Ovary (tissue), 7 donors: ENCODE measurements at regions not wholly inside any gene's neighbourhood (a gene's known extent, or its start where the extent isn't known, plus 50 kb on each side); places are given as distances from the start of the nearest gene placed in this dataset.

ENCODE experiments used
- DNase-seq, 5 donors: peaks; one replicate each; pipeline ENCODE4 v3.0.0-alpha.2; 2019 to 2020
- H3K27ac ChIP-seq, 2 donors: fragments of 200-600 bp; one replicate each; pipeline versions ENCODE4 v1.5.1 to v1.8.0; 2019 to 2022
- H3K27me3 ChIP-seq: fragments of 200-600 bp; one replicate; pipeline ENCODE4 v1.8.0; 2022
- H3K36me3 ChIP-seq: fragments of 200-600 bp; sonication (generic); one replicate; pipeline ENCODE4 v1.5.1; 2019
- H3K4me1 ChIP-seq: one replicate; pipeline ENCODE4 v1.8.1; 2013; ENCODE audit warnings: mild to moderate bottlenecking, moderate library complexity; ENCODE audit not compliant: insufficient read depth
- H3K4me3 ChIP-seq: fragments of 200-600 bp; sonication (generic); one replicate; pipeline ENCODE4 v1.5.1; 2017
- H3K9me3 ChIP-seq, 2 donors: fragments of 200-600 bp in 1 of 2; sonication (generic) in 1 of 2; one replicate each; pipeline versions ENCODE4 v1.5.1 to v1.8.1; 2013 to 2019; ENCODE audit warnings: mild to moderate bottlenecking in 1 of 2, moderate library complexity in 1 of 2
- CTCF ChIP-seq, 3 donors: fragments of 450-650 bp in 2 of 3; fragments of 200-600 bp in 1 of 3; IDR thresholded peaks; one replicate each; pipeline versions ENCODE4 v1.5.1 to v1.8.0; 2016 to 2022; ENCODE audit warnings: antibody characterized with exemption in 3 of 3, mild to moderate bottlenecking in 1 of 3
- EP300 ChIP-seq: sonication (generic); formaldehyde crosslinking; IDR thresholded peaks from one replicate; pipeline ENCODE4 v1.6.1; 2017; ENCODE audit warnings: antibody characterized with exemption
- POLR2A ChIP-seq: fragments of 450-650 bp; IDR thresholded peaks from one replicate; pipeline ENCODE4 v1.6.1; 2017; ENCODE audit warnings: antibody characterized with exemption, mild to moderate bottlenecking, moderate library complexity
- WGBS, 3 donors: extraction: QIAGEN DNeasy Blood & Tissue Kit in 1 of 3; methylation state at CpG; one replicate each; pipeline versions ENCODE4 v1.1.5 to v1.1.7; 2013 to 2017; 5-methylcytosine and 5-hydroxymethylcytosine counted together
- intact Hi-C, 4 donors: fragments of 100-400 bp; cut with DNase I; formaldehyde crosslinking; loops; one replicate each; pipeline versions ENCODE4 v1.11.0 to v1.15.1; 2022 to 2023
- donor health status: DM: no; HTN: no; CAD: no; lungs with moderate emphysema.
- donor health status: DM: no; HTN: no; CAD: no.
- donor health status: Bipolar disorder and iron deficiency.
- donor health status: DM: no; HTN: no; CAD: no.
- donor health status: DM: yes; HTN: yes; CAD: no.

DNA sequence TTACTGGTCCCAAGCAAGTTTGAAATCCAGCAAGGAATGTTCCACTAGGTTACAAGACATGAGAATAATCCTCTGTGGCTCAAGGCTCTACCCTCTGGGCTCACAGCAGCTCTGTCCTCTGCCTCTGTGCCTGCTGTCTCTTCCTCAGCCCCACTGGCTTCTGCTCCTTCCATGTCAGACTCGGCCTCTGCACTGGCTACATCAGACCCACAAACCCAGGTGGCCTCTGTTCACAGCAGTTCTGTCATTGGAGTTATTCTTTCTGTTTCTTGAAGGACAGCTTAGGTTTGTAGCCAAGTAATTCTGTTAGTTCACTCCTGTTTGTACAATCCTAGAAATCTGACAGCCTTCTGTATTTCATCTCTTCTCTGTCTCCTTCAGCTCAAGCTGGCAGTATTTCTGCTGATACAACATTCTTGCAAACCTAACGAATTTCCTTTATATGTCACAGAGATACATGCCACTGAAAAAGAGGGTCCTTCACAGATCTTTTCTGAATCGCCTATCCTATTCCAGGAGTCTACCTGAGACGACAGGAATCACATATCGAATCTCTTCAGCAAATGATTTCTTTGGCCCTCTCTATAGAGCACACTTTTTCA lies 227.8 kb upstream of the PLSCR5 start:
- DNase-seq, result no peak
- Histone ChIP-seq H3K4me3 (no peak overlapping the region), H3K4me1 (no peaks in the 10 kb centered on the region), H3K9me3 (no peaks in the 10 kb centered on the region), H3K27me3 (no peaks in the 10 kb centered on the region), H3K36me3 (no peaks in the 10 kb centered on the region), H3K27ac (no peak overlapping the region)
- TF ChIP-seq EP300 (no peak), CTCF (IDR thresholded peaks at IDR 0.05) (no peak), POLR2A (no peak)
- intact Hi-C loops, result no loop called here
- WGBS, 3 donors, result 70 to 83% (median 77%) methylated on average over 5 of the region's 5 CpGs

DNA sequence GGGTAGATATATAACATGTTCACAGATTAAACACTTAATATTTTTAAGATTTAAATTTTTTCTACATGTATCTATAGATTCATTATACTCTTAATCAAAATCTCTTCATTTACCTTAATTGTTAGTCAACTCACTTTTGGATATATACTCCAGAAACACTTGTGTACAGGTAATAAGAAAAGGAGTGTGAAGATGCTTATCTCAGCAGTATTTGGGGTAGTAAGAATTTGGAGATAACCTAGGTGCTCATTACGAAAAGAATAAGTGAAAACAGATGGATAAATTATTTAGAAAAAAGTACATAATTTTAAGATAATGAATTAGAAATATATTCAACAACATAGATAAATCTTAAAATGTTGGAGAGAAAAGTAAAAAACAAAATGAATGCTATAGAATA lies 226.5 kb upstream of the PLSCR5 start:
- Histone ChIP-seq H3K9me3 (no peaks in the 10 kb centered on the region), H3K4me1 (no peaks in the 10 kb centered on the region), H3K36me3 (no peaks in the 10 kb centered on the region), H3K27ac (no peak overlapping the region), H3K27me3 (no peaks in the 10 kb centered on the region), H3K4me3 (no peak overlapping the region)
- intact Hi-C loops, result no loop called here
- no peak for TF ChIP-seq POLR2A
- TF ChIP-seq EP300, result no peak
- no peak for TF ChIP-seq CTCF (IDR thresholded peaks at IDR 0.05)
- 59 to 66% (median 64%) methylated on average over 1 of the region's 1 CpG for WGBS, 3 donors
- no peak for DNase-seq

DNA sequence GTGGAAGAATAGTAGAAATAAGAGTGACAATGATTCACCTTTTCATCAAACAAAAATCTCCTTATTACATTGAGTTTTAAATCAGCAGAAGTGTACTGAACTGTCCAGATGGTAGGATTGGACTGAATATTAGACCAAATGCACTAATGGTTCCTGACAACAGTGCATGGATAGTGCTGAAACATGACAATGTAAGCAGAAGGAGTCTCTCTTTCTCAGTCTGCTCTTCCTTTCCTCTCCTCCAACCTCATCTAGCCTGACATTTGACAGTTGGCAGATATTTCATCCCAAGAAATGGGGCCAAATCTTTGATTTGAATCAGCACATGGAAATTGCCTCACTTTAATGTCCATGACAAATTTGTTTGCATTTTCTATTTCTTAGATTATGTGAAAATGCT lies 225.1 kb upstream of the PLSCR5 start:
- no peaks in the 10 kb centered on the region for H3K36me3 ChIP-seq
- no peaks in the 10 kb centered on the region for H3K27me3 ChIP-seq
- intact Hi-C loops, result no loop called here
- no peaks in the 10 kb centered on the region for H3K9me3 ChIP-seq
- no peak for TF ChIP-seq CTCF (IDR thresholded peaks at IDR 0.05)
- no peak overlapping the region for H3K27ac ChIP-seq
- no peak for DNase-seq
- no peaks in the 10 kb centered on the region for H3K4me1 ChIP-seq
- no peak overlapping the region for H3K4me3 ChIP-seq

DNA sequence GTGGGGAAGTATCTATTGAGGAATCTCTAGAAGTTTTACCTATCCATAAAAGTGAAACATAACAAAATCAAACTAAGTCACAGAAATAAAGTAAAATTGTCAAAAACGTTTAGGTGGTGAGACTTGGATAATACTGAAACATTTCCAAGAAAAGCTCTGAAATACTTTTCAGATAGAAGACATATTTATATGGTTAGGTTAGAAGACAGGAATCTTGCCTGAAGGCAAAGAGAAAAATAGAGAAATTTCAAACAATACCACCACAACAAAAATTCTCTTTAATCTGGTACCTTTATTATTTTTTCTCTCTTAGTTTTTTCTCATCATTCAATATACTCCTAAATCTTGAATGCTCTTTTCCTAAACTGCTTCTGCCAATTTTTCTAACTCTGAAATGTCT lies 222.7 kb upstream of the PLSCR5 start:
- intact Hi-C loops, result no loop called here
- no peaks in the 10 kb centered on the region for H3K27me3 ChIP-seq
- no peaks in the 10 kb centered on the region for H3K9me3 ChIP-seq
- H3K4me3 ChIP-seq, result no peak overlapping the region
- no peaks in the 10 kb centered on the region for H3K4me1 ChIP-seq
- no peak overlapping the region for H3K27ac ChIP-seq
- no peaks in the 10 kb centered on the region for H3K36me3 ChIP-seq
- DNase-seq, result no peak
- no peak for TF ChIP-seq POLR2A
- TF ChIP-seq CTCF (IDR thresholded peaks at IDR 0.05), result no peak
- no peak for TF ChIP-seq EP300
- 14 to 26% (median 15%) methylated on average over 1 of the region's 1 CpG for whole genome bisulfite sequencing, 3 donors

DNA sequence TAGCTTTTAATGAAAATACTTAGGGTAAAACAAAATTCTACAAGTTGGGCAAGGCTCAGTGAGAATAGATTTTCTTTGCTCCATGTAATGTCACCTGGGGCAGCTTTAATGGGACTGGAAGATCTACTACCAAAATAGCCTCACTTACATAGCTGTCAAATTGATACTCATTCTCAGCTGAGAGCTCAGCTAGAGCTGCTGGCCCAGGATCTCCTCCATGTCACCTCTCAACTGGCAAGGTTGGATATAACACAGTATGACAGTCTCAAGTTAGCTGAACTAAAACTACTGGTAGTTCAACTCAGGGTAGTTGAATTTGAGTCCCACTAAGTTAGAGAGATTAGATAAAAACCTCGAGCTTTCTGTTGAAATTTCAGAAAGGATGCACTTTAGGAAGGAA lies 218.5 kb upstream of the PLSCR5 start:
- no peak overlapping the region for H3K27ac ChIP-seq
- no peaks in the 10 kb centered on the region for H3K9me3 ChIP-seq
- TF ChIP-seq POLR2A (no peak), CTCF (IDR thresholded peaks at IDR 0.05) (no peak), EP300 (no peak)
- intact Hi-C loops, result no loop called here
- no peaks in the 10 kb centered on the region for H3K36me3 ChIP-seq
- no peaks in the 10 kb centered on the region for H3K27me3 ChIP-seq
- H3K4me3 ChIP-seq, result no peak overlapping the region
- H3K4me1 ChIP-seq, result no peaks in the 10 kb centered on the region
- no peak for DNase-seq
- WGBS, 3 donors, result 61 to 73% (median 73%) methylated on average over 1 of the region's 1 CpG
